HPDE6-E6E7 (cell line): ENCODE measurements at regions not wholly inside any gene's neighbourhood (a gene's known extent, or its start where the extent isn't known, plus 50 kb on each side); places are given as distances from the start of the nearest gene placed in this dataset.
A peak's percentile ranks its signal among the peaks of the same experiment; 100 is the strongest.

Source experiments
- DNase-seq: peaks from one replicate; pipeline ENCODE4 v3.0.0; 2011; ENCODE audit warnings: missing footprints; ENCODE audit errors: extremely low spot score

- no peak for DNase-seq
These were observed 115.8 kb upstream of the SERTAD2 start for GRCh38 chr2:64769392-64770044.

- no peak for DNase-seq
These were observed 116.5 kb upstream of the SERTAD2 start for GRCh38 chr2:64770137-64770780.

- peak; percentile 48 for DNase-seq
These were observed 117.1 kb upstream of the SERTAD2 start for GRCh38 chr2:64770781-64771334.

- no peak for DNase-seq
These were observed 118.0 kb upstream of the SERTAD2 start for GRCh38 chr2:64771737-64772136.

- DNase-seq: no peak
These were observed 119.9 kb upstream of the SERTAD2 start for GRCh38 chr2:64773461-64774118.

GRCh38 chr2:64777841-64778240 is 124.1 kb upstream of the SERTAD2 start:
- DNase-seq: no peak

GRCh38 chr2:64779117-64779690 is 125.5 kb upstream of the SERTAD2 start:
- DNase-seq: no peak

GRCh38 chr2:64780041-64780440 is 126.3 kb upstream of the SERTAD2 start:
- DNase-seq: no peak

GRCh38 chr2:64781711-64782390 is 128.1 kb upstream of the SERTAD2 start:
- DNase-seq: peak; percentile 32

GRCh38 chr2:64784168-64785061 is 130.7 kb upstream of the SERTAD2 start:
- DNase-seq: peak; percentile 47

GRCh38 chr2:64785245-64785644 is 131.5 kb upstream of the SERTAD2 start:
- no peak for DNase-seq

- no peak for DNase-seq
These were observed 132.8 kb upstream of the SERTAD2 start for GRCh38 chr2:64786343-64787018.

GRCh38 chr2:64787019-64787365 is 133.3 kb upstream of the SERTAD2 start:
- no peak for DNase-seq

- no peak for DNase-seq
These were observed 134.0 kb upstream of the SERTAD2 start for GRCh38 chr2:64787698-64788097.

- no peak for DNase-seq
These were observed 136.0 kb upstream of the SERTAD2 start for GRCh38 chr2:64789466-64790320.

- DNase-seq: no peak
These were observed 138.6 kb upstream of the SERTAD2 start for GRCh38 chr2:64792300-64792699.

- DNase-seq: no peak
These were observed 139.4 kb upstream of the SERTAD2 start for GRCh38 chr2:64792995-64793639.

GRCh38 chr2:64793701-64794100 is 140.0 kb upstream of the SERTAD2 start:
- DNase-seq: no peak
